CD14-positive monocyte (primary cell): ENCODE measurements at regions not wholly inside any gene's neighbourhood (a gene's known extent, or its start where the extent isn't known, plus 50 kb on each side); places are given as distances from the start of the nearest gene placed in this dataset.

Source experiments
- DNase-seq, 3 donors: peaks; one replicate each; pipeline ENCODE4 v3.0.0-alpha.2; 2011 to 2022
- H2AFZ ChIP-seq: 2 replicates; pipeline ENCODE4 v1.6.0; 2012; ENCODE audit warnings: mild to moderate bottlenecking, low read depth, low read length, inconsistent platforms; ENCODE audit not compliant: insufficient read depth, poor library complexity, severe bottlenecking
- H3K27ac ChIP-seq, 2 donors: 1 replicate in 1 of 2; 2 replicates in 1 of 2; pipeline ENCODE4 v1.5.1; 2012 to 2013; ENCODE audit warnings: low read length in 2 of 2, control low read depth in 1 of 2, inconsistent platforms in 1 of 2, low read depth in 1 of 2, mild to moderate bottlenecking in 1 of 2
- H3K27me3 ChIP-seq, 2 donors: one replicate each; pipeline versions ENCODE4 v1.6.0 to v1.6.1; 2011 to 2013; ENCODE audit warnings: low read length in 2 of 2; ENCODE audit not compliant: control insufficient read depth in 2 of 2, insufficient read depth in 2 of 2
- H3K36me3 ChIP-seq, 2 donors: replicated peaks in 1 of 2; 1 replicate in 1 of 2; 2 replicates in 1 of 2; pipeline versions ENCODE4 v1.5.1 to v1.6.1; 2012 to 2013; ENCODE audit warnings: low read length in 2 of 2, control low read depth in 1 of 2, inconsistent platforms in 1 of 2, mild to moderate bottlenecking in 1 of 2; ENCODE audit not compliant: insufficient read depth in 2 of 2, control insufficient read depth in 1 of 2
- H3K4me1 ChIP-seq, 2 donors: 1 replicate in 1 of 2; 2 replicates in 1 of 2; pipeline versions ENCODE4 v1.5.1 to v1.6.1; 2012 to 2013; ENCODE audit warnings: low read length in 2 of 2, control low read depth in 1 of 2, inconsistent platforms in 1 of 2, mild to moderate bottlenecking in 1 of 2, moderate library complexity in 1 of 2; ENCODE audit not compliant: insufficient read depth in 2 of 2, control insufficient read depth in 1 of 2
- H3K4me2 ChIP-seq: replicated peaks from 2 replicates; pipeline ENCODE3; 2012; ENCODE audit warnings: low read length, moderate library complexity, mild to moderate bottlenecking; ENCODE audit not compliant: poor library complexity, severe bottlenecking; ENCODE audit errors: extremely low read depth
- H3K4me3 ChIP-seq, 3 experiments: fragments of 200-600 bp in 1 of 3; sonication (generic) in 1 of 3; replicated peaks in 1 of 3; 1 replicate in 2 of 3; 2 replicates in 1 of 3; pipeline ENCODE4 v1.5.1; 2011 to 2013; ENCODE audit warnings: low read length in 3 of 3, mild to moderate bottlenecking in 3 of 3, control low read depth in 2 of 3, low read depth in 2 of 3, inconsistent platforms in 1 of 3, moderate library complexity in 1 of 3
- H3K79me2 ChIP-seq: 2 replicates; pipeline ENCODE4 v1.6.0; 2012; ENCODE audit warnings: mild to moderate bottlenecking, control low read depth, inconsistent platforms, low read length, moderate library complexity; ENCODE audit not compliant: insufficient read depth
- H3K9ac ChIP-seq: 2 replicates; pipeline ENCODE4 v1.6.0; 2017; ENCODE audit warnings: low read length, mild to moderate bottlenecking; ENCODE audit not compliant: insufficient read depth, poor library complexity, severe bottlenecking
- H3K9me3 ChIP-seq, 2 donors: replicated peaks in 1 of 2; 1 replicate in 1 of 2; 2 replicates in 1 of 2; pipeline versions ENCODE4 v1.5.1 to v1.6.1; 2012 to 2013; ENCODE audit warnings: low read length in 2 of 2, control low read depth in 1 of 2; ENCODE audit not compliant: control insufficient read depth in 1 of 2, insufficient read depth in 1 of 2
- H4K20me1 ChIP-seq: 2 replicates; pipeline ENCODE4 v1.6.0; 2012; ENCODE audit warnings: mild to moderate bottlenecking, low read length, control low read depth, moderate library complexity; ENCODE audit not compliant: insufficient read depth
- H3K27ac Mint-ChIP-seq, 7 donors: one replicate each; pipeline ENCODE4 v1.8.0; 2020; ENCODE audit warnings: mild to moderate bottlenecking in 7 of 7, mixed read lengths in 7 of 7, moderate library complexity in 6 of 7, inconsistent platforms in 2 of 7
- H3K27me3 Mint-ChIP-seq, 3 donors: one replicate each; pipeline ENCODE4 v1.8.0; 2021 to 2022; ENCODE audit warnings: low read depth in 3 of 3, mild to moderate bottlenecking in 3 of 3, mixed read lengths in 3 of 3, moderate library complexity in 3 of 3, inconsistent platforms in 1 of 3
- H3K36me3 Mint-ChIP-seq, 2 donors: one replicate each; pipeline ENCODE4 v1.8.0; 2020; ENCODE audit warnings: mixed read lengths in 2 of 2, inconsistent platforms in 1 of 2, mild to moderate bottlenecking in 1 of 2
- H3K4me1 Mint-ChIP-seq: one replicate; pipeline ENCODE4 v1.8.0; 2020; ENCODE audit warnings: mild to moderate bottlenecking, mixed read lengths
- H3K4me3 Mint-ChIP-seq, 2 donors: one replicate each; pipeline ENCODE4 v1.8.0; 2020; ENCODE audit warnings: mild to moderate bottlenecking in 2 of 2, mixed read lengths in 2 of 2, moderate library complexity in 1 of 2
- H3K9me3 Mint-ChIP-seq, 7 donors: one replicate each; pipeline ENCODE4 v1.8.0; 2020 to 2022; ENCODE audit warnings: mixed read lengths in 7 of 7, mild to moderate bottlenecking in 6 of 7, moderate library complexity in 6 of 7, inconsistent platforms in 2 of 7
- CTCF ChIP-seq: fragments of 200-600 bp; IDR thresholded peaks from one replicate; pipeline ENCODE4 v1.8.0; 2022; ENCODE audit warnings: antibody characterized with exemption, mild to moderate bottlenecking
- WGBS: methylation state at CpG from one replicate; pipeline ENCODE4 v1.1.5; 2013; ENCODE audit warnings: missing lambda C conversion rate; ENCODE audit not compliant: insufficient coverage; 5-methylcytosine and 5-hydroxymethylcytosine counted together
- intact Hi-C, 2 donors: fragments of 100-400 bp; cut with micrococcal nuclease; formaldehyde crosslinking; loops; one replicate each; pipeline versions ENCODE4 v1.15.0 to v1.15.1; 2023

- WGBS = 98% methylated on average over 12 of the region's 13 CpGs
- H3K4me3 ChIP-seq = peak overlapping the region in 1 of 3 experiments; percentile 68
- H3K9me3 Mint-ChIP-seq = peaks cover 0 to 6% (median 0%) of the 10 kb centered on the region in 7 donors
- peak; percentile 40 for TF ChIP-seq CTCF
- H3K36me3 ChIP-seq = no peaks in the 10 kb centered on the region
- intact Hi-C loops = no loop called here
- H2AFZ ChIP-seq = peak overlapping the region; percentile 82
- peaks cover 7 to 11% of the 10 kb centered on the region in 2 donors for H3K4me1 ChIP-seq
- H3K27ac Mint-ChIP-seq = peak overlapping the region in 4 of 7 donors; percentile 46 to 91 (median 84)
- H3K27ac ChIP-seq = peak overlapping the region in 1 of 2 donors; percentile 53
- peak overlapping the region; percentile 80 to 94 for H3K4me3 Mint-ChIP-seq
- peak overlapping the region; percentile 50 for H3K4me2 ChIP-seq
- DNase-seq = no peak
- H3K79me2 ChIP-seq = no peaks in the 10 kb centered on the region
- H4K20me1 ChIP-seq = no peaks in the 10 kb centered on the region
- H3K36me3 Mint-ChIP-seq = no peaks in the 10 kb centered on the region
- H3K27me3 ChIP-seq = no peaks in the 10 kb centered on the region
- H3K27me3 Mint-ChIP-seq = peaks cover 2 to 5% (median 3%) of the 10 kb centered on the region in 3 donors
- no peaks in the 10 kb centered on the region for H3K9me3 ChIP-seq
- peaks cover 14% of the 10 kb centered on the region for H3K4me1 Mint-ChIP-seq
- H3K9ac ChIP-seq = peak overlapping the region; percentile 55
Observed at GRCh38 chr20:59428441-59429205, 128.2 kb downstream of the EDN3 start.

GRCh38 chr20:59429396-59429795, 129.0 kb downstream of the EDN3 start:
- H3K9me3 ChIP-seq = no peaks in the 10 kb centered on the region
- no peaks in the 10 kb centered on the region for H3K36me3 Mint-ChIP-seq
- H3K4me2 ChIP-seq = peak overlapping the region; percentile 50
- no peaks in the 10 kb centered on the region for H3K79me2 ChIP-seq
- peak in 2 of 3 donors; percentile 3 to 6 for DNase-seq
- H3K27me3 ChIP-seq = no peaks in the 10 kb centered on the region
- intact Hi-C loops = no loop called here
- H4K20me1 ChIP-seq = no peaks in the 10 kb centered on the region
- no peak for TF ChIP-seq CTCF
- peak overlapping the region; percentile 55 for H3K9ac ChIP-seq
- peak overlapping the region; percentile 80 to 94 for H3K4me3 Mint-ChIP-seq
- H3K36me3 ChIP-seq = no peaks in the 10 kb centered on the region
- H3K27ac Mint-ChIP-seq = peak overlapping the region; percentile 67 to 91 (median 84)
- WGBS = 55% methylated on average over 4 of the region's 9 CpGs
- H3K4me3 ChIP-seq = peak overlapping the region; percentile 33 to 68 (median 40)
- H2AFZ ChIP-seq = peak overlapping the region; percentile 82
- H3K4me1 Mint-ChIP-seq = peaks cover 14% of the 10 kb centered on the region
- peak overlapping the region in 1 of 2 donors; percentile 53 for H3K27ac ChIP-seq
- peaks cover 7 to 11% of the 10 kb centered on the region in 2 donors for H3K4me1 ChIP-seq
- peaks cover 0 to 6% (median 0%) of the 10 kb centered on the region in 7 donors for H3K9me3 Mint-ChIP-seq
- peaks cover 2 to 5% (median 3%) of the 10 kb centered on the region in 3 donors for H3K27me3 Mint-ChIP-seq
